HepG2 (cell line): ENCODE measurements at regions not wholly inside any gene's neighbourhood (a gene's known extent, or its start where the extent isn't known, plus 50 kb on each side); places are given as distances from the start of the nearest gene placed in this dataset.

Experiments
- SMC3 ChIP-seq: IDR thresholded peaks from 2 replicates; pipeline ENCODE4 v1.6.1; 2011; ENCODE audit warnings: low read length, improper control_type of control experiment
- SOX13 ChIP-seq, 3 experiments: fragments of 450-650 bp in 1 of 3; sonication (generic) in 1 of 3; formaldehyde crosslinking in 1 of 3; IDR thresholded peaks in 2 of 3; conservative IDR thresholded peaks in 1 of 3; 2 replicates each; pipeline versions ENCODE4 v1.5.0 to v1.6.1; 2016 to 2020; ENCODE audit warnings: antibody characterized with exemption in 1 of 3, mild to moderate bottlenecking in 1 of 3, missing compliant biosample characterization in 1 of 3, missing genetic modification reagents in 1 of 3, moderate library complexity in 1 of 3
- TCF12 ChIP-seq, 2 experiments: fragments of 450-650 bp in 1 of 2; sonication (generic) in 1 of 2; formaldehyde crosslinking in 1 of 2; IDR thresholded peaks; 2 replicates each; pipeline versions ENCODE4 v1.6.1 to v1.8.0; 2017 to 2022; ENCODE audit warnings: antibody characterized with exemption in 1 of 2, mild to moderate bottlenecking in 1 of 2, missing genetic modification reagents in 1 of 2, moderate library complexity in 1 of 2
- ZNF788 ChIP-seq: sonication (generic); formaldehyde crosslinking; IDR thresholded peaks from 2 replicates; pipeline ENCODE4 v1.5.0; 2020; ENCODE audit warnings: mild to moderate bottlenecking, missing genetic modification reagents, borderline replicate concordance

- no peak for TF ChIP-seq ZNF788
- TF ChIP-seq TCF12 (IDR thresholded peaks at IDR 0.05): no peak
- TF ChIP-seq TCF12 (CRISPR knock-in tag; IDR thresholded peaks at IDR 0.05): no peak
- no peak for TF ChIP-seq SMC3
- no peak for TF ChIP-seq SOX13 (IDR thresholded peaks at IDR 0.05)
- no peak for TF ChIP-seq SOX13 (CRISPR knock-in tag; conservative IDR thresholded peaks at IDR 0.05 in 1 of 2, IDR thresholded peaks at IDR 0.05 in 1 of 2)
These were observed 291.0 kb upstream of the SATB1 start for GRCh38 chr3:18716101-18716500.
